Neural progenitor cell (in vitro differentiated cells): ENCODE measurements at regions not wholly inside any gene's neighbourhood (a gene's known extent, or its start where the extent isn't known, plus 50 kb on each side); places are given as distances from the start of the nearest gene placed in this dataset.
A peak's percentile ranks its signal among the peaks of the same experiment; 100 is the strongest.

Experiments used
- DNase-seq: peaks from one replicate; pipeline ENCODE4 v3.0.0-alpha.2; 2016; ENCODE audit warnings: low spot score
- H2AFZ ChIP-seq: fragments of 200-600 bp; sonication (generic); replicated peaks from 2 replicates; pipeline ENCODE4 v1.6.1; 2016; ENCODE audit warnings: antibody characterized with exemption
- H3F3A ChIP-seq: fragments of 200-600 bp; sonication (generic); 2 replicates; pipeline ENCODE4 v1.6.1; 2016; ENCODE audit warnings: antibody characterized with exemption, low read depth
- H3K27ac ChIP-seq: fragments of 200-600 bp; sonication (generic); 2 replicates; pipeline ENCODE4 v1.5.1; 2016; ENCODE audit warnings: mild to moderate bottlenecking
- H3K27me3 ChIP-seq: fragments of 200-600 bp; sonication (generic); 2 replicates; pipeline ENCODE4 v1.6.1; 2016; ENCODE audit warnings: mild to moderate bottlenecking, moderate library complexity
- H3K36me3 ChIP-seq: fragments of 200-600 bp; sonication (generic); 2 replicates; pipeline ENCODE4 v1.5.1; 2016
- H3K4me1 ChIP-seq: fragments of 200-600 bp; sonication (generic); 2 replicates; pipeline ENCODE4 v1.6.1; 2016; ENCODE audit warnings: mixed run types
- H3K4me2 ChIP-seq: fragments of 200-600 bp; sonication (generic); 2 replicates; pipeline ENCODE4 v1.6.1; 2016
- H3K4me3 ChIP-seq: fragments of 200-600 bp; sonication (generic); 2 replicates; pipeline ENCODE4 v1.5.1; 2016
- H3K79me2 ChIP-seq: fragments of 200-600 bp; sonication (generic); 2 replicates; pipeline ENCODE4 v1.6.1; 2016; ENCODE audit warnings: low read depth
- H3K9ac ChIP-seq: fragments of 200-600 bp; sonication (generic); 2 replicates; pipeline ENCODE4 v1.6.1; 2016
- H3K9me3 ChIP-seq: fragments of 200-600 bp; sonication (generic); 2 replicates; pipeline ENCODE4 v1.5.1; 2016; ENCODE audit warnings: low read depth
- H4K20me1 ChIP-seq: fragments of 200-600 bp; sonication (generic); 2 replicates; pipeline ENCODE4 v1.6.1; 2016; ENCODE audit warnings: low read depth
- H3K27ac Mint-ChIP-seq: 3 replicates; pipeline ENCODE4 v1.8.0; 2021; ENCODE audit warnings: mixed read lengths
- H3K27me3 Mint-ChIP-seq: 2 replicates; pipeline ENCODE4 v1.8.0; 2022; ENCODE audit warnings: low read depth, mild to moderate bottlenecking, inconsistent platforms, moderate library complexity, mixed read lengths; ENCODE audit not compliant: insufficient read depth
- H3K36me3 Mint-ChIP-seq: 3 replicates; pipeline ENCODE4 v1.8.0; 2021; ENCODE audit warnings: mixed read lengths
- H3K4me1 Mint-ChIP-seq: 3 replicates; pipeline ENCODE4 v1.8.0; 2021; ENCODE audit warnings: mixed read lengths
- H3K4me3 Mint-ChIP-seq: 3 replicates; pipeline ENCODE4 v1.8.0; 2021; ENCODE audit warnings: mild to moderate bottlenecking, moderate library complexity, mixed read lengths
- H3K9me3 Mint-ChIP-seq: 3 replicates; pipeline ENCODE4 v1.8.0; 2020; ENCODE audit warnings: mixed read lengths
- CTCF ChIP-seq: fragments of 200-600 bp; sonication (generic); IDR thresholded peaks from 2 replicates; pipeline ENCODE4 v1.5.1; 2017; ENCODE audit warnings: antibody characterized with exemption, mild to moderate bottlenecking
- EZH2 ChIP-seq: fragments of 200-600 bp; sonication (generic); IDR thresholded peaks from 2 replicates; pipeline ENCODE4 v1.6.1; 2017; ENCODE audit warnings: antibody characterized with exemption, mild to moderate bottlenecking, moderate library complexity
- EZH2phosphoT487 ChIP-seq: fragments of 200-600 bp; sonication (generic); IDR thresholded peaks from 2 replicates; pipeline ENCODE4 v1.6.1; 2017; ENCODE audit warnings: antibody characterized with exemption

GRCh38 chr5:133885566-133885965 lies 82.9 kb downstream of the C5orf15 start:
- Mint-ChIP-seq H3K4me1 (peaks cover 37% of the 10 kb centered on the region), H3K36me3 (peaks cover 1% of the 10 kb centered on the region), H3K4me3 (no peak overlapping the region), H3K27ac (no peak overlapping the region), H3K9me3 (no peaks in the 10 kb centered on the region), H3K27me3 (peaks cover 10% of the 10 kb centered on the region)
- Histone ChIP-seq H3K9ac (no peak overlapping the region), H3K79me2 (no peaks in the 10 kb centered on the region), H3K9me3 (no peaks in the 10 kb centered on the region), H3K4me3 (no peak overlapping the region), H3K27ac (no peak overlapping the region), H3F3A (no peaks in the 10 kb centered on the region), H4K20me1 (no peaks in the 10 kb centered on the region), H3K36me3 (no peaks in the 10 kb centered on the region), H2AFZ (no peak overlapping the region), H3K4me1 (no peaks in the 10 kb centered on the region), H3K4me2 (no peak overlapping the region), H3K27me3 (no peaks in the 10 kb centered on the region)
- TF ChIP-seq CTCF (no peak), EZH2 (no peak), EZH2phosphoT487 (no peak)
- no peak for DNase-seq

DNA sequence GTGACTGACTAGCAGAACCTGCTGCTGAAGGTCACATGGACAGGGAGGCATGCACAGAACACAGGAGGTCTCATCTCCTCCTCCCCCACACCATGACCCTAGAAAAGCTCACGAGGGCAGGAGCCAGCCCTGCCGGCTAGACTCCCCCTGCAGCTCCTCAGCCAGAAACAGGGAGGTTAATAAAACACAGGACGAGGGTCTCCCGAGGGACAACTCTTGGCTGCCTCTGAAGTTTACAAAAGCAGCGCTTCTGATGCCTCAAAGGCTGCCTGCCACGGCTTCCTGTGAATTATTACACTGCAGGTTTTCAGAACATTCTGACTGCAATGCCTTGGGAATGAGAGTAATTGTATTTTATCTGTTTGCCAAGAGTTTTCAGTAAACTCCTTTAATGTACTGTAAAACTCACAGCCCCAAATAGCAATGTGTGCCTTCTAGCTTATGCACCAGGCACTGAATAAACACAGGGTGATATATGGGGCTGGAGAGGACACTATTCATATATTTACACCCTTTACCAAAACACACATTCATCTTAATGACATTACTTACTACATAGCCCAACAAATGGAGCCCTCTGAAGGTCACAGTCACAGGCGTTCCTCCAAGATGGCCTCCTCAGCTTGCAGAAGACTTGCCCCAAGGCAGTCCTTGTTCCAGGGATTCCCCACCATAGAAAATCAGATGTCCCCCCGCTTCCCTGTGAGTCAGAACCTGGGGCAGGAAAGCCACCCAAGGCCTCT lies 83.7 kb downstream of the C5orf15 start:
- H3K79me2 ChIP-seq, result no peaks in the 10 kb centered on the region
- no peak overlapping the region for H3K4me3 Mint-ChIP-seq
- H3K4me1 ChIP-seq, result no peaks in the 10 kb centered on the region
- peaks cover 10% of the 10 kb centered on the region for H3K27me3 Mint-ChIP-seq
- H3F3A ChIP-seq, result no peaks in the 10 kb centered on the region
- peaks cover 30% of the 10 kb centered on the region for H3K4me1 Mint-ChIP-seq
- TF ChIP-seq EZH2phosphoT487, result no peak
- TF ChIP-seq CTCF, result no peak
- TF ChIP-seq EZH2, result no peak
- H4K20me1 ChIP-seq, result no peaks in the 10 kb centered on the region
- H3K9me3 ChIP-seq, result no peaks in the 10 kb centered on the region
- no peak overlapping the region for H2AFZ ChIP-seq
- H3K36me3 Mint-ChIP-seq, result peaks cover 1% of the 10 kb centered on the region
- H3K9me3 Mint-ChIP-seq, result no peaks in the 10 kb centered on the region
- H3K27ac ChIP-seq, result no peak overlapping the region
- H3K4me2 ChIP-seq, result no peak overlapping the region
- H3K9ac ChIP-seq, result no peak overlapping the region
- H3K36me3 ChIP-seq, result no peaks in the 10 kb centered on the region
- no peak overlapping the region for H3K4me3 ChIP-seq
- no peak for DNase-seq
- H3K27ac Mint-ChIP-seq, result peak overlapping the region; percentile 5
- no peaks in the 10 kb centered on the region for H3K27me3 ChIP-seq

DNA sequence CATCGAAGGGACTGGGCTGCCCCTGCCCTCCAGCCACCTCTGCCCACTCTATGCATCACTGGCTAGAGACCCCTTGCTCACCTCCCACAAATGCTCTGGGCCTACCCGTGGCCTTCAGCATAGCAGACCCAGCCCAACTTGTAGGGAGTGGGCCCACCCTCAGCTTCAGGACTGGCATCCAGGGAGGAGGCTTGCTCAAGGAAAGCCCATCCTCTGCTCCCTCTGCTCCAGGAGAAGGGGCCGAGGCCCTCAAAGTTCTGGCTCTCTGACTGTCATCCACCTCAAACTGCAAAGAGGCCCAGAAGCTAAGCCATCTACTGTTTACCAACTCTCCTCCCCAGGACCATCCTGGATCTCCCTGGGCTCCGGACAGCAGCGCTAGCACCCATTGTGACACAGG lies 84.5 kb downstream of the C5orf15 start:
- Mint-ChIP-seq H3K9me3 (no peaks in the 10 kb centered on the region), H3K27ac (peak overlapping the region; percentile 5), H3K4me1 (peaks cover 30% of the 10 kb centered on the region), H3K36me3 (peaks cover 1% of the 10 kb centered on the region), H3K27me3 (peaks cover 10% of the 10 kb centered on the region), H3K4me3 (no peak overlapping the region)
- Histone ChIP-seq H3K9me3 (no peaks in the 10 kb centered on the region), H2AFZ (no peak overlapping the region), H3K4me1 (no peaks in the 10 kb centered on the region), H3K4me3 (no peak overlapping the region), H3K27me3 (no peaks in the 10 kb centered on the region), H3F3A (no peaks in the 10 kb centered on the region), H3K9ac (no peak overlapping the region), H3K27ac (no peak overlapping the region), H3K36me3 (no peaks in the 10 kb centered on the region), H3K79me2 (no peaks in the 10 kb centered on the region), H3K4me2 (no peak overlapping the region), H4K20me1 (no peaks in the 10 kb centered on the region)
- DNase-seq, result no peak
- TF ChIP-seq EZH2, result no peak
- no peak for TF ChIP-seq CTCF
- no peak for TF ChIP-seq EZH2phosphoT487
